NCI-H526 (cell line): ENCODE measurements at regions not wholly inside any gene's neighbourhood (a gene's known extent, or its start where the extent isn't known, plus 50 kb on each side); places are given as distances from the start of the nearest gene placed in this dataset.

Experiments
- DNase-seq, 2 experiments: peaks; one replicate each; lab custom pipeline; 2025; lab: John Stamatoyannopoulos, UW

DNA sequence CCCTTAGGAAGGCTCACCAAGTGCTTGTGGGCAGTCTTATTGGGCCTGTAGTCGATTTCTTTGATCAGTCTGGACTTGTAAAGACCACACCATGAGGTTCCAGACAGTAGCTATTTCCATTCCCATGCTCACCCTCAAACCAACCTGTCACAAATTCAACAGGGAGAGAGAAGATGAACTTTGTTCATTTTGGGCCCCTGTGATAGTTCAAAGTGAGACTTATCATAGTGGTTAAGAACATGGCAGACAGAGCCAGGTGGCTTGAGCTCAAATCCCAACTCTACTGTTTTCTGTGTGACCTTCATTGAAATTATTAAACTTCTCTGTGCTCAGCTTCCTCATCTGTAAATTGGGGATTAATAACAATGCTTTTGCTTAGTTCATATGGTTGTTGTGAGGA is 53.9 kb upstream of the CTLA4 start:
- DNase-seq = no peak

DNA sequence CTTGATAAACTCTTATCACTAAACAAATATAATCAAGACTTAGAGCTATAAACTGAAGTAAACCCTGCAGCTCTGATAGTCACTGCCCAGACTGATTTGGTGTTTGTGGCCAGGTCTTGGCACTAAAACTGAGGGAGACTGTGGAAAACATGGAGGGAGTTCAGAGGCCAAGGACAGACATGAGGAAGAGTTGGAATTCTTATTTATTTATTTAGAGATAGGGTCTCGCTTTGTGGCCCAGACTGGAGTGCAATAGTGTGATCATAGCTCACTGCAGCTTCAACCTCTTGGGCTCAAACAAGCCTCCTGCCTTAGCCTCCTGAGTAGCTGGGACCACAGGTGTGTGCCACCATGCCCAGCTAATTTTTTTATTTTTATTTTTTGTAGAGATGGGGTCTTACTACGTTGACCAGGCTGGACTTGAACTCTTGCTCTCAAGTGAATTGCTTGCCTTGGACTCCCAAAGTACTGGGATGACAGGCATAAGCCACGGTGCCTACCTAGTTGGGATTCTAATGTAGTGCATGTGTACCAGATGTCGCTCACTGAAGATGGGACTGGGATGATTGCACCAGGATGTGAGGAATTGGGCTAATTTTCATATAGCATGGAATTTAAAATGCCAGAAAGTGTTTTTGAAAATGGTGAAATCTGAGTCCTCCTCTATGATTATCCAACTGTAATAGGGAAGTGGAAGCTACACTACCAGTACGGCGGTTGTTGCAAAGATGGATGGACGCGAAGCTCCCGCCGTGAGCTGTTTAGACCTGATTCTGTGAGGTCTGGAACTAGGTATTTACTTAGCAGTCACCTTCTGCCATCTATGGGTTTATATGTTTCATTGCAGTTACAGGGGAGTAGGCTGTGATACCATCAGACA is 52.7 kb upstream of the CTLA4 start:
- DNase-seq = peak; percentile 52 to 83

DNA sequence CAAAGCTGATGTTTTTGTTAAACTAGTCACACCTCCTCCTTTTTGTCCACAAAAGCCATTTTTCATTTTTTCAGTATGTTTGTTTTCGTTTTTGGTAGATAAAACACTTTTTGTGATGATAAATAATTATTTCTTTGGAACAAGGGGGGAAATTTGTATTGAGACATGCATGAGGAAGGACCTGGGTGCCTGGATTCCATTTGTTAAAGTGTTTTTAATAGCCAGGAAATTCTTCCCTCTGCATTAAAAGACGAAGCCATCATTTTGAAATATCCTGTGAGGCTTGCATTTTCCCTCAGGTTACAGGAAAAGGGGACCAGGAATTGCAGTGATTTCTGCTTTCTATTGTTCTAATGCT is 52.1 kb upstream of the CTLA4 start:
- DNase-seq = no peak

DNA sequence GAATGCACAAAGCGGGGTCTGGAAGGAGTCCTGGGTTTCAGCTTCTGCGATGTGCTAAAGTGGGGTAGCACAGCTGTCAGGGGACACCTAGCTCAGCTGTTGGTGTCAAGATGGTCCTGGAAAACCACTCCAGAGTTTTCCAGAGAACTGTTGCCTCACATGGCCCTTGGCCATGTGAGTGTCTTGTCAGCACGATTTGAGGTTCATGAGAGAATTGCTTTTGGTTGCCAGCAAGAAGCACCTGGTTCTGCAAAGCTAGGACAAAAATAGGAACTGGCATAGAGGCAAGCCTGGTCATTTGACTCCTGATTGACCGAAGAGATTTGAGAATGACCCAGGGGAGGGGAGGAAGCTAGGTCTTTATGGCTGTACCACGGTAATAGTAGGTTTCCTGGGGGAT is 50.4 kb upstream of the CTLA4 start:
- DNase-seq = no peak
